ENCODE measurements at regions not wholly inside any gene's neighbourhood (a gene's known extent, or its start where the extent isn't known, plus 50 kb on each side); places are given as distances from the start of the nearest gene placed in this dataset.

- Mint-ChIP-seq H3K36me3 (no peaks in the 10 kb centered on the region), H3K9me3 (peaks cover 5 to 24% (median 9%) of the 10 kb centered on the region in 3 donors), H3K27ac (peak overlapping the region; percentile 5 to 64 (median 36)), H3K27me3 (peaks cover 76% of the 10 kb centered on the region), H3K4me1 (peaks cover 13 to 22% (median 20%) of the 10 kb centered on the region in 3 donors), H3K4me3 (peak overlapping the region; percentile 77 to 92 (median 84))
Measured at GRCh38 chr5:88666761-88667495, 216.1 kb downstream of the MEF2C start.

GRCh38 chr5:88665750-88666215 lies 217.2 kb downstream of the MEF2C start:
- Mint-ChIP-seq H3K9me3 (peaks cover 5 to 27% (median 9%) of the 10 kb centered on the region in 3 donors), H3K27ac (peak overlapping the region; percentile 5 to 64 (median 39)), H3K27me3 (peaks cover 75% of the 10 kb centered on the region), H3K4me1 (peaks cover 17 to 24% (median 22%) of the 10 kb centered on the region in 3 donors), H3K4me3 (peak overlapping the region in 3 of 4 donors; percentile 15 to 77 (median 16)), H3K36me3 (no peaks in the 10 kb centered on the region)

- H3K27ac Mint-ChIP-seq = peak overlapping the region in 1 of 3 donors; percentile 64
- peaks cover 21 to 28% (median 23%) of the 10 kb centered on the region in 3 donors for H3K4me1 Mint-ChIP-seq
- no peaks in the 10 kb centered on the region for H3K36me3 Mint-ChIP-seq
- peaks cover 7 to 30% (median 13%) of the 10 kb centered on the region in 3 donors for H3K9me3 Mint-ChIP-seq
- peaks cover 74% of the 10 kb centered on the region for H3K27me3 Mint-ChIP-seq
- peak overlapping the region in 1 of 4 donors; percentile 28 for H3K4me3 Mint-ChIP-seq
Measured at GRCh38 chr5:88664645-88665044, 218.3 kb downstream of the MEF2C start.

GRCh38 chr5:88663793-88664216 lies 219.2 kb downstream of the MEF2C start:
- Mint-ChIP-seq H3K27me3 (peaks cover 75% of the 10 kb centered on the region), H3K27ac (peak overlapping the region; percentile 20 to 64 (median 39)), H3K9me3 (peaks cover 9 to 32% (median 13%) of the 10 kb centered on the region in 3 donors), H3K4me3 (peak overlapping the region in 1 of 4 donors; percentile 75), H3K36me3 (no peaks in the 10 kb centered on the region), H3K4me1 (peaks cover 21 to 33% (median 27%) of the 10 kb centered on the region in 3 donors)

GRCh38 chr5:88662846-88663245 lies 220.1 kb downstream of the MEF2C start:
- peaks cover 9 to 27% (median 17%) of the 10 kb centered on the region in 3 donors for H3K9me3 Mint-ChIP-seq
- peaks cover 69% of the 10 kb centered on the region for H3K27me3 Mint-ChIP-seq
- H3K4me3 Mint-ChIP-seq = peak overlapping the region in 1 of 4 donors; percentile 75
- H3K4me1 Mint-ChIP-seq = peaks cover 21 to 31% (median 27%) of the 10 kb centered on the region in 3 donors
- no peaks in the 10 kb centered on the region for H3K36me3 Mint-ChIP-seq
- H3K27ac Mint-ChIP-seq = peak overlapping the region; percentile 50 to 91 (median 64)

GRCh38 chr5:88661806-88662207 lies 221.2 kb downstream of the MEF2C start:
- H3K36me3 Mint-ChIP-seq = no peaks in the 10 kb centered on the region
- peak overlapping the region; percentile 84 to 95 (median 87) for H3K27ac Mint-ChIP-seq
- peaks cover 16 to 22% (median 21%) of the 10 kb centered on the region in 3 donors for H3K4me1 Mint-ChIP-seq
- peak overlapping the region in 1 of 4 donors; percentile 70 for H3K4me3 Mint-ChIP-seq
- peaks cover 9 to 24% (median 15%) of the 10 kb centered on the region in 3 donors for H3K9me3 Mint-ChIP-seq
- peaks cover 62% of the 10 kb centered on the region for H3K27me3 Mint-ChIP-seq

GRCh38 chr5:88660947-88661805 lies 221.8 kb downstream of the MEF2C start:
- peak overlapping the region; percentile 84 to 95 (median 87) for H3K27ac Mint-ChIP-seq
- peaks cover 11 to 16% (median 16%) of the 10 kb centered on the region in 3 donors for H3K4me1 Mint-ChIP-seq
- H3K36me3 Mint-ChIP-seq = no peaks in the 10 kb centered on the region
- H3K9me3 Mint-ChIP-seq = peaks cover 9 to 24% (median 15%) of the 10 kb centered on the region in 3 donors
- peaks cover 56% of the 10 kb centered on the region for H3K27me3 Mint-ChIP-seq
- peak overlapping the region; percentile 49 to 86 (median 66) for H3K4me3 Mint-ChIP-seq

GRCh38 chr5:88660264-88660946 lies 222.6 kb downstream of the MEF2C start:
- H3K27ac Mint-ChIP-seq = peak overlapping the region; percentile 86 to 97 (median 90)
- peak overlapping the region; percentile 63 to 86 (median 78) for H3K4me3 Mint-ChIP-seq
- H3K27me3 Mint-ChIP-seq = peaks cover 48% of the 10 kb centered on the region

GRCh38 chr5:88659529-88660263 lies 223.3 kb downstream of the MEF2C start:
- Mint-ChIP-seq H3K27me3 (peaks cover 43% of the 10 kb centered on the region), H3K4me1 (peaks cover 11 to 16% (median 14%) of the 10 kb centered on the region in 3 donors), H3K36me3 (no peaks in the 10 kb centered on the region), H3K27ac (peak overlapping the region; percentile 86 to 97 (median 90)), H3K4me3 (peak overlapping the region; percentile 63 to 86 (median 78)), H3K9me3 (peaks cover 8 to 19% (median 15%) of the 10 kb centered on the region in 3 donors)

More at GRCh38 chr5:88660264-88660946, 222.6 kb downstream of the MEF2C start:
- H3K4me1 Mint-ChIP-seq = peaks cover 11 to 16% (median 14%) of the 10 kb centered on the region in 3 donors
- no peaks in the 10 kb centered on the region for H3K36me3 Mint-ChIP-seq
- H3K9me3 Mint-ChIP-seq = peaks cover 9 to 24% (median 15%) of the 10 kb centered on the region in 3 donors

GRCh38 chr5:88658886-88659285 lies 224.1 kb downstream of the MEF2C start:
- peaks cover 6 to 15% (median 15%) of the 10 kb centered on the region in 3 donors for H3K9me3 Mint-ChIP-seq
- peak overlapping the region in 1 of 4 donors; percentile 55 for H3K4me3 Mint-ChIP-seq
- H3K27ac Mint-ChIP-seq = peak overlapping the region in 2 of 3 donors; percentile 90 to 97
- no peaks in the 10 kb centered on the region for H3K36me3 Mint-ChIP-seq
- peaks cover 38% of the 10 kb centered on the region for H3K27me3 Mint-ChIP-seq
- H3K4me1 Mint-ChIP-seq = peaks cover 11 to 15% (median 14%) of the 10 kb centered on the region in 3 donors

- H3K9me3 Mint-ChIP-seq = peaks cover 6 to 11% (median 9%) of the 10 kb centered on the region in 3 donors
- H3K4me3 Mint-ChIP-seq = no peak overlapping the region
- no peak overlapping the region for H3K27ac Mint-ChIP-seq
- peaks cover 8 to 14% (median 10%) of the 10 kb centered on the region in 3 donors for H3K4me1 Mint-ChIP-seq
- no peaks in the 10 kb centered on the region for H3K36me3 Mint-ChIP-seq
- peaks cover 30% of the 10 kb centered on the region for H3K27me3 Mint-ChIP-seq
Measured at GRCh38 chr5:88657906-88658775, 224.8 kb downstream of the MEF2C start.

- Mint-ChIP-seq H3K27ac (no peak overlapping the region), H3K4me3 (no peak overlapping the region), H3K4me1 (peaks cover 8 to 14% (median 10%) of the 10 kb centered on the region in 3 donors), H3K36me3 (peaks cover 2% of the 10 kb centered on the region), H3K27me3 (peaks cover 25% of the 10 kb centered on the region), H3K9me3 (peaks cover 6 to 11% (median 9%) of the 10 kb centered on the region in 3 donors)
Measured at GRCh38 chr5:88657136-88657535, 225.8 kb downstream of the MEF2C start.

All from IgD-negative memory B cell (primary cell).